NCI-H774 (cell line): ENCODE measurements at regions not wholly inside any gene's neighbourhood (a gene's known extent, or its start where the extent isn't known, plus 50 kb on each side); places are given as distances from the start of the nearest gene placed in this dataset.
A peak's percentile ranks its signal among the peaks of the same experiment; 100 is the strongest.
"Not testable (repeated sequence)": the region's sequence is repeated elsewhere in the genome, so short reads cannot be mapped to it uniquely, and the experiment has no call there.

ENCODE experiments used
- DNase-seq: peaks from one replicate; lab custom pipeline; 2025; lab: John Stamatoyannopoulos, UW

- DNase-seq: no peak
Observed at GRCh38 chr6:82419132-82419581, 55.5 kb downstream of the TPBG start.

DNA sequence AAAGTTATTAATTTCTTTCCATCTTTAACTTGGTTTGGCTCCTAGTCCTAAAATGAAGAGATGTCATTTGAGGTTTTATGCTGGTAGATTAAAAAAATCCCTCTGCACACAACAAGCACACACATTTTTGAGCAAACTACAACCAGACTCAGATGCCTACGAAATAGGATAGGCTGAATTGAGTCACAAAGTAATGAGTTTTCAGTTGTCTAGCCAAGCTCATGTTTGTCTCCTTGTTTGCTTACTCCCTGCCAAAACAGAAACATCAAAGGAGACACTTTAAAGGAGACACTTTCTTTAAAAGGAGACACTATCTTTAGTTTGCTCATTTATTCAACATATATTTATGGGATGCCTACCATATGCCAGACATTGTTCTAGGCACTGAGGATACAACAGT is 56.2 kb downstream of the TPBG start:
- DNase-seq: no peak

- no peak for DNase-seq
Observed at GRCh38 chr6:82430611-82431010, 67.0 kb downstream of the TPBG start.

DNA sequence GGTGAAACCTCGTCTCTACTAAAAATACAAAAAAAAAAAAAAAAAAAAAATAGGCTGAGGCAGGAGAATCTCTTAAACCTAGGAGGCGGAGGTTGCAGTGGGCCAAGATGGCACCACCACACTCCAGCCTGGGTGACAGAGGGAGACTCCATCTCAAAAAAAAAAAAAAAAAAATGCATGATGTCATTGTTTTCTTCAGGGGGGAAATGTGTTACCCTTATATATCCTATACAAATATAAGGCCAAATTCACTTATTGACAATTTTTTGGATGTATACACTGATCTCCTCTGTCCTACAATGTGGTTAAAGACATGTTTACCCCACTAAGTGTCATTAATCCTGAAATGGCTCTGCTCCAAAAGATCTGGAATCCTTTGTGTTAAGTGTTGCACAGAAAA is 73.1 kb downstream of the TPBG start:
- DNase-seq: no peak

DNA sequence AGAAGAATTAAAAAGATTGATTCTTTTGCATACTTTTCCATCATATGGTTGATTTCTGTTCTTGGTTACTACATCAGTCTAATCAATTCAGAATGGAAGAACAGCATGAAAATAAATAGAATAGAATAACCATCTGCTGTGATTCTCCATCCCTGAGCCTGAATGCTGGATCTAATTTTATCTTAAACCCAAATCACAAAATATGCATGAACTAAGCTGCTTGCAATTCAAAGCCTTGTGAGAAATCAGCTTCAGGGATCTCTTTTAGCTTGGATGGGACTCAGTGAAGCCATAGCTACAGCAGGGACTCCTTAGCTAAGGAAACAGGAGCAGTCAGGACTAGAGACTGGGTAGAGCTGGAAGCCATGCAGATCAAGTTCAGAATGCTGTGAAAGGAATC is 74.1 kb downstream of the TPBG start:
- no peak for DNase-seq

- DNase-seq: peak; percentile 21
Observed at GRCh38 chr6:82441047-82441855, 77.6 kb downstream of the TPBG start.

DNA sequence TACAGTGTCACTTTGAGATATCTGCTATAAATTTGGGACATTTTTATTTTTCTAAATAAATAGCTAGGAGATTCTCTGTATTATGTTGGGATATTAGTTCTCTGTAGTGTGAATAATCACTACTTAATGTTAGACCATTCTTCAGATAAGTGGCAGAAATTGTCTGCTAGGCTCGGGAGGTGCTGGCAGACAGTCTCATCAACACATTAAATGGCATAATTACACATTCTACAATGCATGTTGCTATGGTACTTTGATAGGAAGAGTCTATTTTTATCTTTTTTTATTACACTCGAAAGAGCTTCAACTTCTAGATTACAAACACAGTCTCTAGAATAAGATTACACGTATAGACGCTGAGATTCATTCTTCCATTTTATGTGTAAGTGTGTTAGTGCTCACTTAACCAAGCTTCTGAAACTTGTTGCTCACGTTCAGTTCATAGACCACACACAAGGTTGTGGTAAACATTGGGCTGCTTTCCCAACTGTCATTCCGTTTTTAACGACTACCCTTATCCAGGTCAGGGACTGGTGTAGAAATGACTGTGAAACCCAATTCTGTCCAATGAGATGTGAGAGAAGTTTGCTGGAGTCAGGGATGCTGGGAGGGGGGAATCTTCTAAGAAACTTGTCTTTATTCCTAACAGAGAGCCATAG is 78.6 kb downstream of the TPBG start:
- DNase-seq: no peak

- no peak for DNase-seq
Observed at GRCh38 chr6:82458147-82458546, 94.5 kb downstream of the TPBG start.

DNA sequence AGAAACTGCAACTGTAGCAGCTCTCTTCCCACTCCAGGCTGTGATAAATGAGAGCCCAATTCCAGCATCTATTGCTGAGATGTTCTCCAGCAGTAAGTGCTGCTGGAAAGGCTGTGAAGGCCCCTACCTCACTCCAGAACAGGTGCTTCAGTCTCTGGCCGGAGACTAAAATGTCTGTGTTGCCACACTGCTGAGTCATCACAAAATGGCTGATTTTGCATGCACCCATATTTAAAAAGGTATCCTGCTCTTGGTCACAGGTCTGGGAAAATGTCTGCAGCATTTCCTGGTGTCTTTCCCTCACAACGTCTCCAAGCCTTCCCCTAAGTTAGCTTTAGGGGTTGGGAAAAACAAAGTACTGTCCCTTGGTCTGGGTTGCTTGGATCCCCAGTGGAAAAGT is 95.1 kb downstream of the TPBG start:
- no peak for DNase-seq

DNA sequence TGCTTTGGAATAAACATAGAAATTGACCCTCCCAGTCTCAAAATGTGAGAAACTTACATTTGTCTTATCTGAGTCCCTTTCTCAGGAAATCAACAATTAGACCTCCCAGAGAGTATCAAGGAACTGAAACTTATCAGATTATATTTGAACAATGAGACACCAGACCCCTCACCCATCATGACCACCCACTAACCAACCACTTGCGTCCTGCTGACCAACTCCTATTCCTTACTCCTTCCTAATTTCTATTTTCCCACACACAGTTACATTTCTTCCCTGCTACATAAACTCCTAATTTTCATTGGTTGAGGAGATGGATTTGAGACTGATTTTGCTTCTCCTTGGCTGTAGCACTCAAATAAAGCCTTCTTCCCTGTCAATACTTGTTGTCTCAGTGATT is 97.9 kb downstream of the TPBG start:
- DNase-seq: no peak

DNA sequence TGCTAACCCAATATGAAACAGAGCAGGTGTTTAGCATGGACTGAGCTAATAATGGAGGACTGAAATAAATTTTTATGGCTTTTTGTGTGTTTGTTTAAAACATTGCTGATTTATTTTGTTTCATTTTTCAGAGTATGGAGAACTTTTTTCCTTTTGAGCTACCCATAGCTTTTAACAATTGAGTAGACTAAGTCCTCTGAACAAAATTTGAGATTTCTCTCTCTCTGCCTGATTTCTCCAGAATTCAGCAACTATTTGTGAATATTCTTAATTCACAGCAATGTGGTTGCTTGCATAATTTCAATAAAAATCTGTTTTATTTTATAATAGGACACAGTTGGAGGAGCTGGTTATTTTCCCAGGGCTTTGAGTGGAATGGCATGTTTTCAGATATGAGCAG is 103.7 kb downstream of the TPBG start:
- DNase-seq: no peak

- not testable (repeated sequence) for DNase-seq
Observed at GRCh38 chr6:82470123-82470522, 106.5 kb downstream of the TPBG start.

- DNase-seq: not testable (repeated sequence)
Observed at GRCh38 chr6:82475106-82475505, 111.5 kb downstream of the TPBG start.

DNA sequence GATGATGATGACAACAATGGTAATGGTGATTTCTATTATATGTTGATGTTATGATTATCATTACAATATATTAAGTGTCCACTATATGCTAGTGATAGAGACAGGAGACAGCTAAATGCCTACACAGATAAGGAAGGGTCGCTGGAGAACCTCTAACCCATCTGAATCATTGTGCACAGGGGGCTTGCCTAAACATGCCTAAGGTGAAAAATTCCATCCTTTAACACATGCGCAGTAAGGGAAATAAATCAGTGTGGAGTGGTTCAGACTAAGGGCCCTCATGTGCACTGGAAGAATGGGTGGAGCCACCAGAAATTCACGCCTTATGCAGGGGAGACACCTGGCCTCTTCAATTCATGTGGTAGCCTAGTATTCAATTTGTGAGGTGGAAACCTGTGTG is 120.4 kb downstream of the TPBG start:
- DNase-seq: no peak

GRCh38 chr6:82484737-82485626 is 121.4 kb downstream of the TPBG start:
- no peak for DNase-seq

- DNase-seq: no peak
Observed at GRCh38 chr6:82487895-82488294, 124.3 kb downstream of the TPBG start.

GRCh38 chr6:82488403-82488802 is 124.8 kb downstream of the TPBG start:
- no peak for DNase-seq

DNA sequence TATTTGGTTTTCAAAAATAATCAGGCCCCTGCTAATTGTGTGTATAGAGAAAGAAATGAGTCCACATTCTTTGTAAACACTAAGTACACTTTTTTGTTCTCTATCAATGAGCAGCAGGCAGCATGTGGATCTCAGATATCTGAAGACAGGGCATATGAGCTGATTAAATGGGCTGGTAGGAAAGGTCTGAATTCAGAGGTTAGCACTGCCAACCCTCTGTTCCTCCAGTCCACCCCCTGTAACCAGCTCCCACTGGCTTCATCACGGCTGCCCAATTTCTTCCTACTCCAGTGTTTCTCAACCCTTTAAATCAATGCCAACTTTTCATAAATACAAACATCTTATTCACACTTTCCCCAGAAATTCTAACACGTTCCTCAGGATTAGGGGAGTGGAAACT is 128.5 kb downstream of the TPBG start:
- no peak for DNase-seq

GRCh38 chr6:82493467-82493866 is 129.8 kb downstream of the TPBG start:
- DNase-seq: no peak

DNA sequence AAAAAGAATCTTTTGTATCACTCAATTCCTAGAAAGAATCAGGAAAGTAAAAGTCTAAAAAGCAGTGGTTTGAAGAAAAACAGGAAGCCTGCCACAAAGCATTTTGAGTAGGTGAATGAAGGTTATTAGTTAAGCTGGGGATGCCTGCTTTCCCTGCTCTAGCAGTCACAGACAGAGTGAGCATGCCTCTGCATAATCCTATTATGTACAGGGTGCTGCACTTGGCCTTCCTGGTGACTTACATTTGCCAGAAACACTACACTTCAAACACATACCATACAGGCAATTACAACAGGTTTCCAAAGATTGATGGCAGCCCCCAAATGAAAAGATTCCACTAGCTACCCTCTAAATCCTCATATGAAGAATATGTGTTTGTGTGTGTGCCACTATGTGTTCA is 130.8 kb downstream of the TPBG start:
- peak; percentile 30 for DNase-seq

GRCh38 chr6:82501901-82502300 is 138.3 kb downstream of the TPBG start:
- DNase-seq: not testable (repeated sequence)

DNA sequence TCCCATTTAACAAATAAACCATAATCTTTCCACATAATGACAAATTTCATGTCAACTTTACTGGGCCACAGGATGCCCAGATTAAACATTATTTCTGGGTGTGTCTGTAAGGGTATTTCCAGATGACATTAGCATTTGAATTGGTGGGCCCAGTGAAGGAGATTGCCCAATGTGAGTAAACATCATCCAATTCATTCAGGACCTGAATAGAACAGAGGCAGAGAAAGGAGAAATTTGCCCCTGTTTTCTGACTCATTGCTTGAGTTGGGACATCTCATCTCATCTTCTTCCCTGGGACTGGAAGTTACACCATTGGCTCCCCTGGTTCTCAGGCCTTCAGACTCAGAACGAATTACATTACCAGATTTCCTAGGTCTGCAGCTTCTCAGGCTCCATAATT is 142.9 kb downstream of the TPBG start:
- no peak for DNase-seq

GRCh38 chr6:82507112-82507511 is 143.5 kb downstream of the TPBG start:
- DNase-seq: no peak
